GM12878 (cell line): ENCODE measurements at regions not wholly inside any gene's neighbourhood (a gene's known extent, or its start where the extent isn't known, plus 50 kb on each side); places are given as distances from the start of the nearest gene placed in this dataset.

Experiments used
- ATAC-seq: fragments of 200-7000 bp; cut with Tn5 transposase; 3 replicates; pipeline ENCODE4 v1.9.1; 2020; ENCODE audit warnings: mild to moderate bottlenecking, moderate library complexity
- BruUV-seq: library from RNA; stranded (reverse); fragments of 400-500 nt; replicated peaks from 2 replicates; lab custom pipeline; 2021; lab: Mats Ljungman, UMichigan
- CTCF ChIA-PET: fragments of 300-600 bp; sonication (Branson Sonifier 250); formaldehyde crosslinking; extraction: SDS; loops from one replicate; lab custom pipeline; 2021; ENCODE audit warnings: inconsistent platforms; lab: Yijun Ruan, JAX
- POLR2A ChIA-PET: fragments of 350-600 bp; formaldehyde crosslinking; extraction: SDS; loops from one replicate; lab custom pipeline; 2021; ENCODE audit warnings: inconsistent platforms; lab: Charles Lee
- RAD21 ChIA-PET: fragments of 300-600 bp; sonication (Branson Sonifier 250); formaldehyde crosslinking; loops from one replicate; lab custom pipeline; 2023; ENCODE audit warnings: antibody characterized with exemption; ENCODE audit not compliant: unreplicated experiment; lab: Charles Lee
- SMC1A ChIA-PET: fragments of 300-600 bp; sonication (Branson Sonifier 250); formaldehyde crosslinking; loops from one replicate; lab custom pipeline; 2023; ENCODE audit not compliant: unreplicated experiment, uncharacterized antibody; lab: Charles Lee
- DNase-seq: peaks from one replicate; pipeline ENCODE4 v3.0.0-alpha.2; 2011; ENCODE audit warnings: low read depth, low spot score
- FAIRE-seq: peaks from 3 replicates; lab custom pipeline; 2011; peaks lifted over from hg19 to GRCh38; lab: Jason Lieb, UNC
- H2AFZ ChIP-seq: 2 replicates; pipeline ENCODE4 v1.6.0; 2011; ENCODE audit warnings: low read depth, low read length, control low read depth; ENCODE audit not compliant: control insufficient read depth
- H3K27ac ChIP-seq: 2 replicates; pipeline ENCODE4 v1.5.1; 2011; ENCODE audit warnings: control low read depth; ENCODE audit not compliant: control insufficient read depth, insufficient read depth
- H3K27me3 ChIP-seq, 2 experiments: replicated peaks in 1 of 2; 2 replicates each; pipeline versions ENCODE4 v1.6.0 to v1.6.1; 2011; ENCODE audit warnings: low read length in 1 of 2; ENCODE audit not compliant: control insufficient read depth in 2 of 2, insufficient read depth in 2 of 2
- H3K36me3 ChIP-seq, 2 experiments: 2 replicates each; pipeline ENCODE4 v1.5.1; 2011; ENCODE audit warnings: low read length in 1 of 2; ENCODE audit not compliant: control insufficient read depth in 2 of 2, insufficient read depth in 2 of 2
- H3K4me1 ChIP-seq: 2 replicates; pipeline ENCODE4 v1.6.1; 2011; ENCODE audit warnings: mild to moderate bottlenecking, low read length, moderate library complexity, mixed read lengths; ENCODE audit not compliant: control insufficient read depth, insufficient read depth
- H3K4me2 ChIP-seq: 2 replicates; pipeline ENCODE4 v1.6.0; 2011; ENCODE audit warnings: control low read depth; ENCODE audit not compliant: control insufficient read depth, insufficient read depth
- H3K4me3 ChIP-seq: fragments of 200-600 bp; sonication (generic); 2 replicates; pipeline ENCODE4 v1.5.1; 2016
- H3K79me2 ChIP-seq: 2 replicates; pipeline ENCODE4 v1.6.0; 2011; ENCODE audit warnings: low read length; ENCODE audit not compliant: control insufficient read depth, insufficient read depth
- H3K9ac ChIP-seq: 2 replicates; pipeline ENCODE4 v1.8.0; 2011; ENCODE audit warnings: low read length, control low read depth, mixed read lengths; ENCODE audit not compliant: control insufficient read depth, insufficient read depth
- H3K9me3 ChIP-seq: replicated peaks from 3 replicates; pipeline ENCODE4 v1.5.1; 2011; ENCODE audit warnings: mild to moderate bottlenecking, low read length; ENCODE audit not compliant: control insufficient read depth, insufficient read depth
- H4K20me1 ChIP-seq: 2 replicates; pipeline ENCODE4 v1.6.0; 2011; ENCODE audit not compliant: control insufficient read depth, insufficient read depth
- CEBPB ChIP-seq, 2 experiments: fragments of 150-350 bp in 1 of 2; IDR thresholded peaks; 2 replicates each; pipeline ENCODE4 v1.6.1; 2012 to 2014; ENCODE audit warnings: low read depth in 2 of 2, low read length in 2 of 2, borderline replicate concordance in 1 of 2, inconsistent platforms in 1 of 2
- CHD2 ChIP-seq: IDR thresholded peaks from 2 replicates; pipeline ENCODE4 v1.6.1; 2011; ENCODE audit warnings: low read depth, low read length, improper control_type of control experiment, borderline replicate concordance
- EED ChIP-seq: sonication (generic); IDR thresholded peaks from 2 replicates; pipeline ENCODE4 v1.6.1; 2016; ENCODE audit warnings: antibody characterized with exemption, low read depth
- GABPA ChIP-seq: IDR thresholded peaks from 2 replicates; pipeline ENCODE4 v1.6.1; 2014; ENCODE audit warnings: antibody characterized with exemption, low read depth, mild to moderate bottlenecking, inconsistent platforms
- HDAC2 ChIP-seq: fragments of 200-600 bp; sonication (generic); IDR thresholded peaks from 2 replicates; pipeline ENCODE4 v1.6.1; 2017
- MTA3 ChIP-seq: IDR thresholded peaks from 2 replicates; pipeline ENCODE4 v1.6.1; 2012; ENCODE audit warnings: low read length, inconsistent platforms, borderline replicate concordance
- SMAD1 ChIP-seq: fragments of 450-650 bp; IDR thresholded peaks from 2 replicates; pipeline ENCODE4 v1.6.1; 2018; ENCODE audit warnings: mild to moderate bottlenecking, low read depth; ENCODE audit not compliant: partially characterized antibody
- TCF12 ChIP-seq: IDR thresholded peaks from 2 replicates; pipeline ENCODE4 v1.6.1; 2011; ENCODE audit warnings: low read depth, mild to moderate bottlenecking, low read length
- ZNF207 ChIP-seq: fragments of 450-650 bp; IDR thresholded peaks from 2 replicates; pipeline ENCODE4 v1.6.1; 2014; ENCODE audit warnings: antibody characterized with exemption, mild to moderate bottlenecking, borderline replicate concordance
- ZNF384 ChIP-seq: IDR thresholded peaks from 2 replicates; pipeline ENCODE4 v1.6.1; 2012; ENCODE audit warnings: low read depth, mild to moderate bottlenecking, low read length, improper control_type of control experiment, borderline replicate concordance
- ZNF592 ChIP-seq: fragments of 450-650 bp; IDR thresholded peaks from 2 replicates; pipeline ENCODE4 v1.6.1; 2017; ENCODE audit warnings: mild to moderate bottlenecking, moderate library complexity
- WGBS: methylation state at CpG from one replicate; pipeline ENCODE4 v1.1.6; 2016; ENCODE audit warnings: low lambda C conversion rate; ENCODE audit not compliant: insufficient replicate concordance, insufficient coverage; ENCODE audit errors: missing lambda C conversion rate; 5-methylcytosine and 5-hydroxymethylcytosine counted together
- in situ Hi-C: fragments of 300-500 bp; cut with MboI; formaldehyde crosslinking; loops from 9 replicates; pipeline ENCODE4 v1.14.3; 2018; ENCODE audit warnings: mixed read lengths
- intact Hi-C: fragments of 100-400 bp; cut with micrococcal nuclease; formaldehyde crosslinking; loops from one replicate; pipeline ENCODE4 v1.14.2; 2022; ENCODE audit not compliant: unreplicated experiment

- TF ChIP-seq ZNF592 (no peak), MTA3 (no peak), CHD2 (no peak), ZNF384 (no peak)
These were observed 89.4 kb upstream of the TJP1 start (continued) for GRCh38 chr15:29911705-29912104.

- no peak for FAIRE-seq
- ATAC-seq: no peak
These were observed 87.8 kb upstream of the TJP1 start for GRCh38 chr15:29910068-29910467.

More at GRCh38 chr15:29910068-29910467, 87.8 kb upstream of the TJP1 start:
- no peak overlapping the region for H2AFZ ChIP-seq
- H4K20me1 ChIP-seq: no peaks in the 10 kb centered on the region
- WGBS: 29% methylated on average over 3 of the region's 3 CpGs
- no peak overlapping the region for H3K4me2 ChIP-seq
- no peak overlapping the region for H3K4me3 ChIP-seq
- intact Hi-C loops (no loop called here), in situ Hi-C loops (no loop called here)
- ChIA-PET CTCF (no interaction called here), POLR2A (no interaction called here), RAD21 (no interaction called here), SMC1A (no interaction called here)
- H3K27me3 ChIP-seq: no peaks in the 10 kb centered on the region
- H3K9ac ChIP-seq: no peak overlapping the region
- H3K4me1 ChIP-seq: no peaks in the 10 kb centered on the region
- H3K36me3 ChIP-seq: no peaks in the 10 kb centered on the region
- H3K79me2 ChIP-seq: no peaks in the 10 kb centered on the region
- TF ChIP-seq SMAD1 (no peak), CEBPB (IDR thresholded peaks at IDR 0.05; ENCODE audit: borderline replicate concordance in 1 of 2, low read depth in 2 of 2, low read length in 2 of 2) (no peak), ZNF207 (no peak), EED (no peak), HDAC2 (no peak), TCF12 (no peak), GABPA (no peak)
- no peak overlapping the region for H3K27ac ChIP-seq
- H3K9me3 ChIP-seq: no peaks in the 10 kb centered on the region; the same call in 2 of the 3 replicates
- no TSS peak for BruUV-seq
- no peak for DNase-seq
